ENCODE measurements at regions not wholly inside any gene's neighbourhood (a gene's known extent, or its start where the extent isn't known, plus 50 kb on each side); places are given as distances from the start of the nearest gene placed in this dataset.

DNA sequence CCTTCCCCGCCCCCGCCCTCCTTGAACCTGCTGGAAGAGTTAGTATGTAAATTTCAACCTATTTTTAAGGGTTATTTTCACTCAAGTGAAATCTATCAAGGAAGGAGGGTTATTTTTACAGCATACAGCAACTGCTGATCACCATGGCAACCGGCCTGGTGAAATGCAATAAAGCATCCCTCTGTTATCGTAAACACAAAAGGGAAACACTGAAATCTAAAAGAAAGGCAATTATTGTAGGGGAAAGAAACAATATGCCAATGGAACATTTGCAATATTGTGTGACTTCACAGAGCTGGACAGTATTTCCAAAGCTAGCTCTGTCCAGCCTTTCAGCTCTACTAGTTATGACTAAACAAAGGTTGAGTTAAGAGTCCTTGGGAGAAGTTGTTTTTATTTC is 588.3 kb upstream of the PBX1 start:
- H2AFZ ChIP-seq (ENCODE audit: low read depth, low read length) = no peak overlapping the region
- H3K27ac ChIP-seq (ENCODE audit: low read length) = no peak overlapping the region
- no peaks in the 10 kb centered on the region for H3K79me2 ChIP-seq (ENCODE audit: low read length)
- H4K20me1 ChIP-seq (ENCODE audit: insufficient read depth, low read length) = no peaks in the 10 kb centered on the region
- H3K9me3 ChIP-seq (ENCODE audit: insufficient read depth, low read length) = no peaks in the 10 kb centered on the region
- H3K4me1 ChIP-seq (ENCODE audit: low read length) = no peaks in the 10 kb centered on the region
- no peak overlapping the region for H3K9ac ChIP-seq (ENCODE audit: low read length)
- no peaks in the 10 kb centered on the region for H3K36me3 ChIP-seq (replicated peaks; ENCODE audit: low read depth, low read length)
- H3K4me3 ChIP-seq (ENCODE audit: low read length) = no peak overlapping the region
- no peaks in the 10 kb centered on the region for H3K27me3 ChIP-seq (ENCODE audit: low read depth, low read length)
- H3K4me2 ChIP-seq (ENCODE audit: low read length) = no peak overlapping the region
- TF ChIP-seq, protein P1, sequence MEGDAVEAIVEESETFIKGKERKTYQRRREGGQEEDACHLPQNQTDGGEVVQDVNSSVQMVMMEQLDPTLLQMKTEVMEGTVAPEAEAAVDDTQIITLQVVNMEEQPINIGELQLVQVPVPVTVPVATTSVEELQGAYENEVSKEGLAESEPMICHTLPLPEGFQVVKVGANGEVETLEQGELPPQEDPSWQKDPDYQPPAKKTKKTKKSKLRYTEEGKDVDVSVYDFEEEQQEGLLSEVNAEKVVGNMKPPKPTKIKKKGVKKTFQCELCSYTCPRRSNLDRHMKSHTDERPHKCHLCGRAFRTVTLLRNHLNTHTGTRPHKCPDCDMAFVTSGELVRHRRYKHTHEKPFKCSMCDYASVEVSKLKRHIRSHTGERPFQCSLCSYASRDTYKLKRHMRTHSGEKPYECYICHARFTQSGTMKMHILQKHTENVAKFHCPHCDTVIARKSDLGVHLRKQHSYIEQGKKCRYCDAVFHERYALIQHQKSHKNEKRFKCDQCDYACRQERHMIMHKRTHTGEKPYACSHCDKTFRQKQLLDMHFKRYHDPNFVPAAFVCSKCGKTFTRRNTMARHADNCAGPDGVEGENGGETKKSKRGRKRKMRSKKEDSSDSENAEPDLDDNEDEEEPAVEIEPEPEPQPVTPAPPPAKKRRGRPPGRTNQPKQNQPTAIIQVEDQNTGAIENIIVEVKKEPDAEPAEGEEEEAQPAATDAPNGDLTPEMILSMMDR (IDR thresholded peaks at IDR 0.05; ENCODE audit: low read depth, low read length) = no peak
- TF ChIP-seq EZH2phosphoT487 (IDR thresholded peaks at IDR 0.05; ENCODE audit: low read depth) = no peak

DNA sequence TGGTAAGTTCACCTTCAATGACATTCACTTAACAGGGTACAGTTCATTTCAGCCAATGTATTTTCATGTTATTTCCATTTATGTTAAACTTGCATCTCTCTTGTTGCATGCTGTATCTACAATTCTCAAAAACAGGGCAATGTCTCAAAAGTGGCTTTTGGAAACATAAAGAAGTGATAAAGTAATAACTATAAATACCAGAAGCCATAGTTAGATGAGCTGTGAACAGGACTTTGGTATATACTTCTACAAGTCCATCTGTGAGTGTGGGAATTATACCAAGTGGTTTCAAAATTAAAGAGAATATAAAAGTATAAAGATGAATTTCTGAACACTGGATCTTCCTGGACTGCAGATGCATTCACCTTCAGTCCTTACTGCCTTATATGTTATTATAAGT is 585.4 kb upstream of the PBX1 start:
- no peaks in the 10 kb centered on the region for H3K79me2 ChIP-seq (ENCODE audit: low read length)
- H3K27me3 ChIP-seq (ENCODE audit: low read depth, low read length) = no peaks in the 10 kb centered on the region
- H4K20me1 ChIP-seq (ENCODE audit: insufficient read depth, low read length) = no peaks in the 10 kb centered on the region
- no peak overlapping the region for H3K4me3 ChIP-seq (ENCODE audit: low read length)
- H3K4me1 ChIP-seq (ENCODE audit: low read length) = no peaks in the 10 kb centered on the region
- no peak overlapping the region for H3K9ac ChIP-seq (ENCODE audit: low read length)
- no peak for TF ChIP-seq EZH2phosphoT487 (IDR thresholded peaks at IDR 0.05; ENCODE audit: low read depth)
- TF ChIP-seq, protein P1 (IDR thresholded peaks at IDR 0.05; ENCODE audit: low read depth, low read length) = no peak
- no peaks in the 10 kb centered on the region for H3K36me3 ChIP-seq (replicated peaks; ENCODE audit: low read depth, low read length)
- H3K4me2 ChIP-seq (ENCODE audit: low read length) = no peak overlapping the region
- no peak overlapping the region for H3K27ac ChIP-seq (ENCODE audit: low read length)
- no peak overlapping the region for H2AFZ ChIP-seq (ENCODE audit: low read depth, low read length)
- no peaks in the 10 kb centered on the region for H3K9me3 ChIP-seq (ENCODE audit: insufficient read depth, low read length)

DNA sequence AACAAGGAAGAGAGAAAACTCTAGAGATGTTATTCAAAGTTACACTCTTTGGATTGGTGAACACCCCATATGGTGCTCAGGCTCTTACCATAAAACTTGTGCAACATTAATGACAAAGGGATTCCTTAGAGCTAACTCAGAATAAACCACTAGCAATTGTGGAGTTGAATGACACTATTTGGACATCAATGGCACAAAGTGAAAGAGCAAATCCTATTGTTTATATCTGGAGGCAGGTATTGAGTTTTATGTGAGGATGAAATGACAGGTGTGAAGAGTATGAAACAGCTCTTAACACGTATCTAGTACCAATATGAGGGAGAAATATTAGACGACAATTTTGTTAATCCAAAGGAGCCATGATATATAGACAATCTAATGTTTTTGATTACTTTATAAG is 584.9 kb upstream of the PBX1 start:
- no peaks in the 10 kb centered on the region for H3K79me2 ChIP-seq (ENCODE audit: low read length)
- H3K4me2 ChIP-seq (ENCODE audit: low read length) = no peak overlapping the region
- H2AFZ ChIP-seq (ENCODE audit: low read depth, low read length) = no peak overlapping the region
- no peak overlapping the region for H3K27ac ChIP-seq (ENCODE audit: low read length)
- no peaks in the 10 kb centered on the region for H3K27me3 ChIP-seq (ENCODE audit: low read depth, low read length)
- no peaks in the 10 kb centered on the region for H4K20me1 ChIP-seq (ENCODE audit: insufficient read depth, low read length)
- no peak overlapping the region for H3K9ac ChIP-seq (ENCODE audit: low read length)
- no peaks in the 10 kb centered on the region for H3K36me3 ChIP-seq (replicated peaks; ENCODE audit: low read depth, low read length)
- H3K4me1 ChIP-seq (ENCODE audit: low read length) = no peaks in the 10 kb centered on the region
- no peaks in the 10 kb centered on the region for H3K9me3 ChIP-seq (ENCODE audit: insufficient read depth, low read length)
- no peak overlapping the region for H3K4me3 ChIP-seq (ENCODE audit: low read length)
- TF ChIP-seq, protein P1 (IDR thresholded peaks at IDR 0.05; ENCODE audit: low read depth, low read length) = no peak
- TF ChIP-seq EZH2phosphoT487 (IDR thresholded peaks at IDR 0.05; ENCODE audit: low read depth) = no peak

DNA sequence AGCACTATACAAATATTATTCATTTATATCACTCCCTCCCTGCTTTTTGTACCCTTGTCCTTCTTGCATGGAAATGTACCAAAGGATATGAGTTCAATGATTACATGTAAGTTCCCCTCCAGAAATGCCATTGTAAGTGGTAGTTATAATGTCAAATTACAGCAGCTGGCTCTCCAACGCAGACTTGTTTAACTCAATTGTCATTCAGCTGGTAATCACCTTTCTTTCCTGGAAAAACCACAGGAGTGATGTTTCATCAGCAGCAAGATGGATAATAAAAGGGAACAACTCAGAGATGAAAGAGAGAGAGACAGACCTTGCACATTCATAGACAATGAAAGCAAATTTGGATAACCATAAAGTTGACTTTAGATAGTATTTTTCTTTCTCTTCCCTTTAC is 578.6 kb upstream of the PBX1 start:
- Histone ChIP-seq H3K27ac (ENCODE audit: low read length) (no peak overlapping the region), H3K27me3 (ENCODE audit: low read depth, low read length) (no peaks in the 10 kb centered on the region), H3K9me3 (ENCODE audit: insufficient read depth, low read length) (no peaks in the 10 kb centered on the region), H3K4me2 (ENCODE audit: low read length) (no peak overlapping the region), H3K79me2 (ENCODE audit: low read length) (no peaks in the 10 kb centered on the region), H3K36me3 (replicated peaks; ENCODE audit: low read depth, low read length) (no peaks in the 10 kb centered on the region), H3K9ac (ENCODE audit: low read length) (no peak overlapping the region), H2AFZ (ENCODE audit: low read depth, low read length) (no peak overlapping the region), H3K4me3 (ENCODE audit: low read length) (no peak overlapping the region), H4K20me1 (ENCODE audit: insufficient read depth, low read length) (no peaks in the 10 kb centered on the region), H3K4me1 (ENCODE audit: low read length) (no peaks in the 10 kb centered on the region)
- TF ChIP-seq, protein P1 (IDR thresholded peaks at IDR 0.05; ENCODE audit: low read depth, low read length) = no peak
- no peak for TF ChIP-seq EZH2phosphoT487 (IDR thresholded peaks at IDR 0.05; ENCODE audit: low read depth)
